ENCODE measurements at regions not wholly inside any gene's neighbourhood (a gene's known extent, or its start where the extent isn't known, plus 50 kb on each side); places are given as distances from the start of the nearest gene placed in this dataset.
"Not testable (repeated sequence)": the region's sequence is repeated elsewhere in the genome, so short reads cannot be mapped to it uniquely, and the experiment has no call there.

GRCh38 chr5:162275387-162275786, 207.8 kb downstream of the GABRG2 start:
- not testable (repeated sequence) for H3K36me3 Mint-ChIP-seq (ENCODE audit: insufficient read depth); H3K4me1 Mint-ChIP-seq (ENCODE audit: low read depth); H3K27me3 Mint-ChIP-seq (ENCODE audit: low read depth); H3K4me3 Mint-ChIP-seq; ATAC-seq; DNase-seq
- peaks cover 21% of the 10 kb centered on the region for H3K9me3 Mint-ChIP-seq

GRCh38 chr5:162282191-162282590, 214.6 kb downstream of the GABRG2 start:
- H3K4me1 Mint-ChIP-seq (ENCODE audit: low read depth) = no peaks in the 10 kb centered on the region
- H3K4me3 Mint-ChIP-seq = no peak overlapping the region
- DNase-seq (no peak), ATAC-seq (no peak)
- no peaks in the 10 kb centered on the region for H3K27me3 Mint-ChIP-seq (ENCODE audit: low read depth)
- no peaks in the 10 kb centered on the region for H3K36me3 Mint-ChIP-seq (ENCODE audit: insufficient read depth)
- peaks cover 15% of the 10 kb centered on the region for H3K9me3 Mint-ChIP-seq

- Mint-ChIP-seq H3K27me3 (ENCODE audit: low read depth) (no peaks in the 10 kb centered on the region), H3K9me3 (peaks cover 15% of the 10 kb centered on the region), H3K4me1 (ENCODE audit: low read depth) (no peaks in the 10 kb centered on the region), H3K4me3 (no peak overlapping the region), H3K36me3 (ENCODE audit: insufficient read depth) (no peaks in the 10 kb centered on the region)
- ATAC-seq (no peak), DNase-seq (no peak)
These were observed 216.0 kb downstream of the GABRG2 start for GRCh38 chr5:162283609-162284008.

GRCh38 chr5:162288647-162289296, 221.2 kb downstream of the GABRG2 start:
- no peak for ATAC-seq
- peaks cover 11% of the 10 kb centered on the region for H3K9me3 Mint-ChIP-seq
- H3K36me3 Mint-ChIP-seq (ENCODE audit: insufficient read depth) = no peaks in the 10 kb centered on the region
- H3K27me3 Mint-ChIP-seq (ENCODE audit: low read depth) = no peaks in the 10 kb centered on the region
- H3K4me1 Mint-ChIP-seq (ENCODE audit: low read depth) = no peaks in the 10 kb centered on the region
- H3K4me3 Mint-ChIP-seq = no peak overlapping the region
- DNase-seq = no peak

- Mint-ChIP-seq H3K9me3 (peaks cover 11% of the 10 kb centered on the region), H3K27me3 (ENCODE audit: low read depth) (no peaks in the 10 kb centered on the region), H3K4me3 (no peak overlapping the region), H3K36me3 (ENCODE audit: insufficient read depth) (no peaks in the 10 kb centered on the region), H3K4me1 (ENCODE audit: low read depth) (no peaks in the 10 kb centered on the region)
- no peak for DNase-seq
- no peak for ATAC-seq
These were observed 221.9 kb downstream of the GABRG2 start for GRCh38 chr5:162289489-162289888.

GRCh38 chr5:162299793-162300192, 232.2 kb downstream of the GABRG2 start:
- H3K9me3 Mint-ChIP-seq = peaks cover 12% of the 10 kb centered on the region
- H3K4me1 Mint-ChIP-seq (ENCODE audit: low read depth) = no peaks in the 10 kb centered on the region
- no peaks in the 10 kb centered on the region for H3K27me3 Mint-ChIP-seq (ENCODE audit: low read depth)
- H3K36me3 Mint-ChIP-seq (ENCODE audit: insufficient read depth) = no peaks in the 10 kb centered on the region
- DNase-seq = no peak
- H3K4me3 Mint-ChIP-seq = no peak overlapping the region
- ATAC-seq = no peak

GRCh38 chr5:162301356-162301755, 233.8 kb downstream of the GABRG2 start:
- H3K27me3 Mint-ChIP-seq (ENCODE audit: low read depth) = no peaks in the 10 kb centered on the region
- H3K9me3 Mint-ChIP-seq = peaks cover 17% of the 10 kb centered on the region
- no peak for DNase-seq
- H3K4me1 Mint-ChIP-seq (ENCODE audit: low read depth) = no peaks in the 10 kb centered on the region
- no peak for ATAC-seq
- H3K4me3 Mint-ChIP-seq = no peak overlapping the region
- no peaks in the 10 kb centered on the region for H3K36me3 Mint-ChIP-seq (ENCODE audit: insufficient read depth)

- no peaks in the 10 kb centered on the region for H3K4me1 Mint-ChIP-seq (ENCODE audit: low read depth)
- H3K36me3 Mint-ChIP-seq (ENCODE audit: insufficient read depth) = no peaks in the 10 kb centered on the region
- no peaks in the 10 kb centered on the region for H3K27me3 Mint-ChIP-seq (ENCODE audit: low read depth)
- H3K9me3 Mint-ChIP-seq = peaks cover 12% of the 10 kb centered on the region
- ATAC-seq (no peak), DNase-seq (no peak)
- no peak overlapping the region for H3K4me3 Mint-ChIP-seq
These were observed 255.9 kb downstream of the GABRG2 start for GRCh38 chr5:162323466-162323865.

GRCh38 chr5:162324328-162324727, 256.8 kb downstream of the GABRG2 start:
- ATAC-seq (no peak), DNase-seq (no peak)
- Mint-ChIP-seq H3K4me3 (no peak overlapping the region), H3K36me3 (ENCODE audit: insufficient read depth) (no peaks in the 10 kb centered on the region), H3K9me3 (peaks cover 14% of the 10 kb centered on the region), H3K4me1 (ENCODE audit: low read depth) (no peaks in the 10 kb centered on the region), H3K27me3 (ENCODE audit: low read depth) (no peaks in the 10 kb centered on the region)

GRCh38 chr5:162325143-162325727, 257.7 kb downstream of the GABRG2 start:
- DNase-seq (no peak), ATAC-seq (no peak)
- no peaks in the 10 kb centered on the region for H3K27me3 Mint-ChIP-seq (ENCODE audit: low read depth)
- H3K36me3 Mint-ChIP-seq (ENCODE audit: insufficient read depth) = no peaks in the 10 kb centered on the region
- H3K4me1 Mint-ChIP-seq (ENCODE audit: low read depth) = no peaks in the 10 kb centered on the region
- no peak overlapping the region for H3K4me3 Mint-ChIP-seq
- peaks cover 19% of the 10 kb centered on the region for H3K9me3 Mint-ChIP-seq

GRCh38 chr5:162334944-162335343, 267.4 kb downstream of the GABRG2 start:
- H3K4me3 Mint-ChIP-seq = no peak overlapping the region
- H3K4me1 Mint-ChIP-seq (ENCODE audit: low read depth) = no peaks in the 10 kb centered on the region
- no peaks in the 10 kb centered on the region for H3K27me3 Mint-ChIP-seq (ENCODE audit: low read depth)
- peaks cover 7% of the 10 kb centered on the region for H3K9me3 Mint-ChIP-seq
- no peaks in the 10 kb centered on the region for H3K36me3 Mint-ChIP-seq (ENCODE audit: insufficient read depth)
- DNase-seq (no peak), ATAC-seq (no peak)

GRCh38 chr5:162360373-162360931, 292.9 kb downstream of the GABRG2 start:
- no peaks in the 10 kb centered on the region for H3K27me3 Mint-ChIP-seq (ENCODE audit: low read depth)
- no peaks in the 10 kb centered on the region for H3K4me1 Mint-ChIP-seq (ENCODE audit: low read depth)
- ATAC-seq (no peak), DNase-seq (no peak)
- H3K4me3 Mint-ChIP-seq = no peak overlapping the region
- peaks cover 7% of the 10 kb centered on the region for H3K9me3 Mint-ChIP-seq
- no peaks in the 10 kb centered on the region for H3K36me3 Mint-ChIP-seq (ENCODE audit: insufficient read depth)

- Mint-ChIP-seq H3K9me3 (peaks cover 27% of the 10 kb centered on the region), H3K27me3 (ENCODE audit: low read depth) (no peaks in the 10 kb centered on the region), H3K4me1 (ENCODE audit: low read depth) (no peaks in the 10 kb centered on the region), H3K4me3 (no peak overlapping the region), H3K36me3 (ENCODE audit: insufficient read depth) (no peaks in the 10 kb centered on the region)
- ATAC-seq = no peak
- no peak for DNase-seq
These were observed 304.7 kb downstream of the GABRG2 start for GRCh38 chr5:162372256-162372655.

GRCh38 chr5:162377895-162378294, 310.3 kb downstream of the GABRG2 start:
- Mint-ChIP-seq H3K4me3 (no peak overlapping the region), H3K36me3 (ENCODE audit: insufficient read depth) (no peaks in the 10 kb centered on the region), H3K27me3 (ENCODE audit: low read depth) (no peaks in the 10 kb centered on the region), H3K4me1 (ENCODE audit: low read depth) (no peaks in the 10 kb centered on the region), H3K9me3 (peaks cover 7% of the 10 kb centered on the region)
- ATAC-seq = no peak
- no peak for DNase-seq

GRCh38 chr5:162382839-162383238, 315.3 kb downstream of the GABRG2 start:
- DNase-seq = no peak
- Mint-ChIP-seq H3K36me3 (ENCODE audit: insufficient read depth) (no peaks in the 10 kb centered on the region), H3K9me3 (peaks cover 14% of the 10 kb centered on the region), H3K4me1 (ENCODE audit: low read depth) (no peaks in the 10 kb centered on the region), H3K27me3 (ENCODE audit: low read depth) (no peaks in the 10 kb centered on the region), H3K4me3 (no peak overlapping the region)
- ATAC-seq = no peak
